Neural cell (in vitro differentiated cells): ENCODE measurements at regions not wholly inside any gene's neighbourhood (a gene's known extent, or its start where the extent isn't known, plus 50 kb on each side); places are given as distances from the start of the nearest gene placed in this dataset.

ENCODE experiments used
- EP300 ChIP-seq: fragments of 450-650 bp; conservative IDR thresholded peaks from 2 replicates; pipeline ENCODE4 v1.6.1; 2014; ENCODE audit warnings: antibody characterized with exemption, mild to moderate bottlenecking, moderate library complexity; ENCODE audit not compliant: poor library complexity, severe bottlenecking
- EZH2 ChIP-seq: fragments of 200-600, 300-800 bp; shearing (Covaris generic), sonication (generic); IDR thresholded peaks from 2 replicates; pipeline ENCODE4 v1.6.1; 2014; ENCODE audit warnings: antibody characterized with exemption, low read length, borderline replicate concordance, mild to moderate bottlenecking; ENCODE audit not compliant: insufficient read depth, poor library complexity, severe bottlenecking
- POLR2AphosphoS5 ChIP-seq: IDR thresholded peaks from 2 replicates; pipeline ENCODE4 v1.6.1; 2012
- TAF1 ChIP-seq: IDR thresholded peaks from 2 replicates; pipeline ENCODE4 v1.6.1; 2012; ENCODE audit warnings: low read depth
- TF ChIP-seq, protein P1 (sequence below): fragments of 450-650 bp; IDR thresholded peaks from 2 replicates; pipeline ENCODE4 v1.5.1; 2014; ENCODE audit warnings: antibody characterized with exemption, mild to moderate bottlenecking, moderate library complexity; ENCODE audit not compliant: poor library complexity, severe bottlenecking

GRCh38 chr10:62721687-62722086 is 82.8 kb upstream of the ADO start:
- TF ChIP-seq, protein P1, sequence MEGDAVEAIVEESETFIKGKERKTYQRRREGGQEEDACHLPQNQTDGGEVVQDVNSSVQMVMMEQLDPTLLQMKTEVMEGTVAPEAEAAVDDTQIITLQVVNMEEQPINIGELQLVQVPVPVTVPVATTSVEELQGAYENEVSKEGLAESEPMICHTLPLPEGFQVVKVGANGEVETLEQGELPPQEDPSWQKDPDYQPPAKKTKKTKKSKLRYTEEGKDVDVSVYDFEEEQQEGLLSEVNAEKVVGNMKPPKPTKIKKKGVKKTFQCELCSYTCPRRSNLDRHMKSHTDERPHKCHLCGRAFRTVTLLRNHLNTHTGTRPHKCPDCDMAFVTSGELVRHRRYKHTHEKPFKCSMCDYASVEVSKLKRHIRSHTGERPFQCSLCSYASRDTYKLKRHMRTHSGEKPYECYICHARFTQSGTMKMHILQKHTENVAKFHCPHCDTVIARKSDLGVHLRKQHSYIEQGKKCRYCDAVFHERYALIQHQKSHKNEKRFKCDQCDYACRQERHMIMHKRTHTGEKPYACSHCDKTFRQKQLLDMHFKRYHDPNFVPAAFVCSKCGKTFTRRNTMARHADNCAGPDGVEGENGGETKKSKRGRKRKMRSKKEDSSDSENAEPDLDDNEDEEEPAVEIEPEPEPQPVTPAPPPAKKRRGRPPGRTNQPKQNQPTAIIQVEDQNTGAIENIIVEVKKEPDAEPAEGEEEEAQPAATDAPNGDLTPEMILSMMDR, result no peak
- no peak for TF ChIP-seq EP300
- TF ChIP-seq EZH2, result no peak
- TF ChIP-seq POLR2AphosphoS5, result no peak
- TF ChIP-seq TAF1, result no peak
